Right lobe of liver (tissue), 4 donors: ENCODE measurements at regions not wholly inside any gene's neighbourhood (a gene's known extent, or its start where the extent isn't known, plus 50 kb on each side); places are given as distances from the start of the nearest gene placed in this dataset.

Experiments used
- CTCF ChIP-seq, 4 donors: fragments of 200-600 bp in 3 of 4; fragments of 450-650 bp in 1 of 4; IDR thresholded peaks; one replicate each; pipeline versions ENCODE4 v1.5.1 to v1.8.0; 2016 to 2022; ENCODE audit warnings: antibody characterized with exemption in 4 of 4, mild to moderate bottlenecking in 2 of 4
- POLR2A ChIP-seq: fragments of 450-650 bp; IDR thresholded peaks from one replicate; pipeline ENCODE4 v1.6.1; 2017; ENCODE audit warnings: antibody characterized with exemption, mild to moderate bottlenecking
- donor health status: DM: no; HTN: no; CAD: no.
- donor health status: DM: no; HTN: no; CAD: no.
- donor health status: DM: no; HTN: yes; CAD: no.

GRCh38 chr10:121325490-121326231 lies 272.6 kb downstream of the FGFR2 start:
- TF ChIP-seq CTCF (IDR thresholded peaks at IDR 0.05) (no peak), POLR2A (no peak)
